Cerebellar nuclear complex (tissue), 1 donor: ENCODE measurements at regions not wholly inside any gene's neighbourhood (a gene's known extent, or its start where the extent isn't known, plus 50 kb on each side); places are given as distances from the start of the nearest gene placed in this dataset.

Experiments used
- DNase-seq, 2 experiments: peaks; one replicate each; lab custom pipeline; 2025; lab: John Stamatoyannopoulos, UW

GRCh38 chr18:8536922-8537321 lies 72.3 kb upstream of the RAB12 start:
- DNase-seq: no peak

- DNase-seq: no peak
Measured at GRCh38 chr18:8537400-8537799, 71.8 kb upstream of the RAB12 start.

- DNase-seq: no peak
Measured at GRCh38 chr18:8538935-8539334, 70.3 kb upstream of the RAB12 start.

- no peak for DNase-seq
Measured at GRCh38 chr18:8546677-8547076, 62.6 kb upstream of the RAB12 start.

- DNase-seq: no peak
Measured at GRCh38 chr18:8548186-8548585, 61.1 kb upstream of the RAB12 start.

- no peak for DNase-seq
Measured at GRCh38 chr18:8549254-8549757, 59.9 kb upstream of the RAB12 start.

GRCh38 chr18:8552151-8552550 lies 57.1 kb upstream of the RAB12 start:
- DNase-seq: no peak

- DNase-seq: no peak
Measured at GRCh38 chr18:8554354-8554753, 54.9 kb upstream of the RAB12 start.

- no peak for DNase-seq
Measured at GRCh38 chr18:8556424-8556823, 52.8 kb upstream of the RAB12 start.
